ENCODE measurements at regions not wholly inside any gene's neighbourhood (a gene's known extent, or its start where the extent isn't known, plus 50 kb on each side); places are given as distances from the start of the nearest gene placed in this dataset.

- intact Hi-C loops (cut with DNase I; ENCODE audit: low total_unique reads), result no loop called here
- DNase-seq, result peak; percentile 73
- Histone ChIP-seq H3K27me3 (replicated peaks in 1 of 7) (no peaks in the 10 kb centered on the region), H3K9me3 (no peaks in the 10 kb centered on the region), H3K36me3 (no peaks in the 10 kb centered on the region), H3K27ac (peak overlapping the region in 3 of 8 donors; percentile 4 to 49 (median 30)), H3K4me1 (peaks cover 20 to 49% (median 31%) of the 10 kb centered on the region in 6 donors), H3K4me3 (no peak overlapping the region)
- whole genome bisulfite sequencing, 5 donors, result 8 to 20% (median 10%) methylated on average over 1 of the region's 1 CpG
- TF ChIP-seq POLR2AphosphoS5 (IDR thresholded peaks at IDR 0.05) (no peak), POLR2A (IDR thresholded peaks at IDR 0.05) (no peak)
- TF ChIP-seq, protein P1, sequence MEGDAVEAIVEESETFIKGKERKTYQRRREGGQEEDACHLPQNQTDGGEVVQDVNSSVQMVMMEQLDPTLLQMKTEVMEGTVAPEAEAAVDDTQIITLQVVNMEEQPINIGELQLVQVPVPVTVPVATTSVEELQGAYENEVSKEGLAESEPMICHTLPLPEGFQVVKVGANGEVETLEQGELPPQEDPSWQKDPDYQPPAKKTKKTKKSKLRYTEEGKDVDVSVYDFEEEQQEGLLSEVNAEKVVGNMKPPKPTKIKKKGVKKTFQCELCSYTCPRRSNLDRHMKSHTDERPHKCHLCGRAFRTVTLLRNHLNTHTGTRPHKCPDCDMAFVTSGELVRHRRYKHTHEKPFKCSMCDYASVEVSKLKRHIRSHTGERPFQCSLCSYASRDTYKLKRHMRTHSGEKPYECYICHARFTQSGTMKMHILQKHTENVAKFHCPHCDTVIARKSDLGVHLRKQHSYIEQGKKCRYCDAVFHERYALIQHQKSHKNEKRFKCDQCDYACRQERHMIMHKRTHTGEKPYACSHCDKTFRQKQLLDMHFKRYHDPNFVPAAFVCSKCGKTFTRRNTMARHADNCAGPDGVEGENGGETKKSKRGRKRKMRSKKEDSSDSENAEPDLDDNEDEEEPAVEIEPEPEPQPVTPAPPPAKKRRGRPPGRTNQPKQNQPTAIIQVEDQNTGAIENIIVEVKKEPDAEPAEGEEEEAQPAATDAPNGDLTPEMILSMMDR (IDR thresholded peaks at IDR 0.05 in 8 of 11, conservative IDR thresholded peaks at IDR 0.05 in 3 of 11), result no peak
Measured at GRCh38 chr2:144320491-144320890, 199.4 kb downstream of the ZEB2 start.

DNA sequence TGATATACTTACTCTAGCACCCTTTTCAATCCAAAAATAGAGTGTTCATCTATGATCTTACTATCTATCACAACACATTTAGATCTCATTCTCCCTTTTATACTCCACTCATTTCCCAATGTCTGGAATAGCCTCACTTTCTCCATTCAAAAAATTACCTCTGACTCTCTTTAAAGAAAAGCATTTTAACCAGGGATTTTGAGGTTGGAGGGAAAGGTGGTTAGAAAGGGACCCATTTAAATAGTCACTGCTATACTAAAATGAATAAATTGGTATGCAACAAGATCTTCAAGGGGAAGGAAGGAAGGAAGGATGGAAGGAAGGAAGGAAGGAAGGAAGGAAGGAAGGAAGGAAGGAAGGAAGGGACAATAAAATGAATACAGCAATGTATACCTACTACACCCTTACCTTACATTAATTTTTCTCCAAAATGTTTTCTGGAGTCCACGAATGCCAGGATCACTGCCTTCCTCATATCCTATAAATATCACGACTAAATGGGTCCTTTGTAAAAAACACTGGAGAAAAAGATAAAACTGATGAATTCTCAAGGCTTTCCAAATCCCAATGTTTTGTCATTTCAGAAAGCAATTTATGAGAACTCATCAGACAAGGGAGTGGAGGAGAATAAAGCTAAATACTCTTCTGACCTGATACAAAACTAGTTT, 202.7 kb downstream of the ZEB2 start:
- intact Hi-C loops (cut with DNase I; ENCODE audit: low total_unique reads), result no loop called here
- WGBS, 5 donors, result 84 to 96% (median 88%) methylated on average over 2 of the region's 2 CpGs
- H3K4me3 ChIP-seq, result no peak overlapping the region
- H3K27me3 ChIP-seq (replicated peaks in 1 of 7), result no peaks in the 10 kb centered on the region
- H3K27ac ChIP-seq, result no peak overlapping the region
- H3K36me3 ChIP-seq, result peaks cover 0 to 11% (median 0%) of the 10 kb centered on the region in 6 donors
- no peak for DNase-seq
- H3K9me3 ChIP-seq, result peaks cover 0 to 17% (median 13%) of the 10 kb centered on the region in 8 donors
- TF ChIP-seq POLR2A (IDR thresholded peaks at IDR 0.05), result no peak
- TF ChIP-seq, protein P1 (IDR thresholded peaks at IDR 0.05 in 8 of 11, conservative IDR thresholded peaks at IDR 0.05 in 3 of 11), result no peak
- TF ChIP-seq POLR2AphosphoS5 (IDR thresholded peaks at IDR 0.05), result no peak
- peaks cover 6 to 22% (median 12%) of the 10 kb centered on the region in 6 donors for H3K4me1 ChIP-seq

GRCh38 chr2:144310889-144311608, 208.9 kb downstream of the ZEB2 start:
- H3K9me3 ChIP-seq, result peaks cover 0 to 25% (median 18%) of the 10 kb centered on the region in 8 donors
- peaks cover 0 to 13% (median 0%) of the 10 kb centered on the region in 6 donors for H3K36me3 ChIP-seq
- 79 to 92% (median 88%) methylated on average over 4 of the region's 4 CpGs for WGBS, 5 donors
- no peak overlapping the region for H3K4me3 ChIP-seq
- H3K4me1 ChIP-seq, result peaks cover 0 to 8% (median 0%) of the 10 kb centered on the region in 6 donors
- H3K27me3 ChIP-seq (replicated peaks in 1 of 7), result no peaks in the 10 kb centered on the region
- TF ChIP-seq, protein P1 (IDR thresholded peaks at IDR 0.05 in 8 of 11, conservative IDR thresholded peaks at IDR 0.05 in 3 of 11), result no peak
- no peak for TF ChIP-seq POLR2AphosphoS5 (IDR thresholded peaks at IDR 0.05)
- no peak for TF ChIP-seq POLR2A (IDR thresholded peaks at IDR 0.05)
- intact Hi-C loops (cut with DNase I; ENCODE audit: low total_unique reads), result no loop called here
- no peak overlapping the region for H3K27ac ChIP-seq
- no peak for DNase-seq

DNA sequence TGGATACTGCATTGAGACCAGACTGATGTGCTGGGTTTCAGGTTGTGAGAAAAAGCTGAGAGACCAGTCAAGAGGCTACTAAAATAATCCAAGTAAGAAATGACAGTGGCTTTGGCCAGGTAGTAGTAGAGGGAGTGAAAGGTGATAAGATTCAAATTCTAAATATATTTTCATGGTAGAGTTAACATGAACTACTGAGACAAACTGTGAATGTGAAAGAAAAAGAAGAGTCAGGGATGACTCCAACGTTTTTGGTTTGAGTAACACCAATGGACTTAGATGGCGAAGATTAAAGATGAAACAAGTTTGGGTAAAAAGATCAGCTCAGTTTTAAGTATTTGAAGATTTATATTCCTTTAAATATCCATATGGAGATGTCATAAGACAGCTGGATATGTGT, 209.4 kb downstream of the ZEB2 start:
- Histone ChIP-seq H3K27ac (no peak overlapping the region), H3K27me3 (replicated peaks in 1 of 7) (no peaks in the 10 kb centered on the region), H3K4me1 (peaks cover 0 to 12% (median 0%) of the 10 kb centered on the region in 6 donors), H3K4me3 (no peak overlapping the region), H3K36me3 (peaks cover 0 to 13% (median 0%) of the 10 kb centered on the region in 6 donors), H3K9me3 (peaks cover 0 to 28% (median 19%) of the 10 kb centered on the region in 8 donors)
- no peak for DNase-seq
- WGBS, 5 donors, result 69 to 78% (median 69%) methylated on average over 2 of the region's 2 CpGs
- intact Hi-C loops (cut with DNase I; ENCODE audit: low total_unique reads), result no loop called here
- TF ChIP-seq POLR2AphosphoS5 (IDR thresholded peaks at IDR 0.05) (no peak), POLR2A (IDR thresholded peaks at IDR 0.05) (no peak)
- TF ChIP-seq, protein P1 (IDR thresholded peaks at IDR 0.05 in 8 of 11, conservative IDR thresholded peaks at IDR 0.05 in 3 of 11), result no peak

Data from spleen (tissue), 11 donors.